Stimulated activated CD4-positive, alpha-beta T cell treated with anti-CD3 and anti-CD28 coated beads, Interleukin-1b, Interleukin-23, amount 100 ng/mL, for 24 hours (primary cell): ENCODE measurements at regions not wholly inside any gene's neighbourhood (a gene's known extent, or its start where the extent isn't known, plus 50 kb on each side); places are given as distances from the start of the nearest gene placed in this dataset.
"Not testable (repeated sequence)": the region's sequence is repeated elsewhere in the genome, so short reads cannot be mapped to it uniquely, and the experiment has no call there.

Experiments used
- DNase-seq, 4 experiments: peaks; one replicate each; pipeline ENCODE4 v3.0.0-alpha.2; 2020; ENCODE audit warnings: low read depth in 4 of 4, low spot score in 1 of 4

- no peak for DNase-seq
Measured at GRCh38 chr15:95068701-95069521, 837.5 kb downstream of the MCTP2 start.

- no peak for DNase-seq
Measured at GRCh38 chr15:95075792-95076677, 844.7 kb downstream of the MCTP2 start.

- no peak for DNase-seq
Measured at GRCh38 chr15:95076678-95076990, 845.3 kb downstream of the MCTP2 start.

- DNase-seq, result no peak
Measured at GRCh38 chr15:95078003-95078402, 846.6 kb downstream of the MCTP2 start.

- DNase-seq, result not testable (repeated sequence)
Measured at GRCh38 chr15:95080228-95080627, 848.9 kb downstream of the MCTP2 start.

GRCh38 chr15:95085056-95085455, 853.7 kb downstream of the MCTP2 start:
- no peak for DNase-seq

GRCh38 chr15:95086531-95087252, 855.3 kb downstream of the MCTP2 start:
- DNase-seq, result no peak

- no peak for DNase-seq
Measured at GRCh38 chr15:95087253-95087609, 855.9 kb downstream of the MCTP2 start.

GRCh38 chr15:95091444-95091843, 860.1 kb downstream of the MCTP2 start:
- no peak for DNase-seq

- DNase-seq, result no peak
Measured at GRCh38 chr15:95095250-95095649, 863.9 kb downstream of the MCTP2 start.

GRCh38 chr15:95096651-95097050, 865.3 kb downstream of the MCTP2 start:
- no peak for DNase-seq

- DNase-seq, result no peak
Measured at GRCh38 chr15:95097361-95097760, 866.0 kb downstream of the MCTP2 start.

- DNase-seq, result no peak
Measured at GRCh38 chr15:95105229-95105628, 873.9 kb downstream of the MCTP2 start.

GRCh38 chr15:95106801-95107200, 875.4 kb downstream of the MCTP2 start:
- no peak for DNase-seq

GRCh38 chr15:95108673-95109072, 877.3 kb downstream of the MCTP2 start:
- DNase-seq, result no peak

- DNase-seq, result no peak
Measured at GRCh38 chr15:95111969-95112368, 880.6 kb downstream of the MCTP2 start.

GRCh38 chr15:95113041-95113440, 881.7 kb downstream of the MCTP2 start:
- DNase-seq, result no peak

- DNase-seq, result no peak
Measured at GRCh38 chr15:95119041-95119610, 887.8 kb downstream of the MCTP2 start.

- DNase-seq, result no peak
Measured at GRCh38 chr15:95120595-95120994, 889.2 kb downstream of the MCTP2 start.

- DNase-seq, result no peak
Measured at GRCh38 chr15:95121191-95121590, 889.8 kb downstream of the MCTP2 start.

GRCh38 chr15:95125803-95126202, 894.4 kb downstream of the MCTP2 start:
- DNase-seq, result no peak
